HG03280 (cell line): ENCODE measurements at regions not wholly inside any gene's neighbourhood (a gene's known extent, or its start where the extent isn't known, plus 50 kb on each side); places are given as distances from the start of the nearest gene placed in this dataset.

Experiments used
- ATAC-seq: cut with Tn5 transposase; IDR thresholded peaks from one replicate; pipeline ENCODE4 v1.9.1; 2021; ENCODE audit warnings: mild to moderate bottlenecking, moderate library complexity; ENCODE audit not compliant: unreplicated experiment

DNA sequence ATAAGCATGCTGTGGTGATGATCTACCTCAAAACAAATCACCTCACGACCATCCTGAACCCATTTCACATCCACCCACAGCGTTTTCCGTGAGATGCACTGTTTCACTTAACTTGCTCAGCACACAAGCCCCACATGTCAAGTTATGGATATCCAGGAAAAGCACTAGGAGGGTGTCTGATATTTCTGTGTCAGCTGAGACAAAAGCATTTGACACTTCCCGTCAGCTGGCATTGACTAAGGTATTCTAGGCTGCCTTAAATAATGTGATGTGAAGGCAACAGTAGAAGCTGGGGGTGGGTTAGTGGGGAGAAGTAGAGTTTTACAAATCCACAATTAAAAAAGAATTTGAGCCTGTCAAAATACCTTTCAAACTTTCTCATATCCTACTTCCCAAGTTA, 68.7 kb upstream of the MDFIC start:
- ATAC-seq, result no peak

DNA sequence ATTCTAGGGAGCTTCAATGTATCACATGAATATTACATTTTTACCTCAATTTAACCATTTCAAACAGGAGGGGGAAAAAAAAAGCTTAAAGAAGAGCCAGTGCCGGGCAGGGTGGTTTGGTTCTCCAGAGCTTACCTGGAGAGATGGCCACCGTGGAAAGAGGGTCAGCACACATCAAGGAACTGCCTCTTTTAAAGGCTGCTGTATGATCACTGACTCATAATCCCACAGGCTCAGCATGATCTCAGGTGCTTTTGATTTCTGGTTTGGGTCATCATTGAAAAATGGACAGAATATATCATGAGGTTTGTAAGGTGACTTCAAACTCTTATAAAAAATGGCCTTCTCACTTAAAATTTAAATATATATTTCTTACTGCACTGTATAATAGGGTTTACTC, 67.5 kb upstream of the MDFIC start:
- no peak for ATAC-seq

DNA sequence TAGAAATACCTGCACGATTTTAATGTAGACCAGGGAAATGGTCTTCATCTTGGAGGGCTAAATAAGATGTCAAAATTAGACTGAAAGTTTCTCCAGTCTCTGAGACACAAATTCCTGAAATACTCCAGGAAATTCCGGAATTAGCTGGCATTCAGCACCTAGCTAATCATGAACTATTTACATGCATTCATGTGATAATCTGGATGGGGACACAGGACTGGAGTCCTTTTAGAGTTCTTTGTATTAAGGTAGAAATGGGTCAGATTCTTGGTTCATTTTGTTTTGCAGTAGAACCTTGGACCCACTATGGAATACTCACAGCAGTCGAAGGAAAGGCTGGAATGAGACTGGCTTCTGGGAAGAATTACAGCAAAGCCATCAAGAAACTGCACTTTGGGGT, 65.3 kb upstream of the MDFIC start:
- ATAC-seq, result no peak

DNA sequence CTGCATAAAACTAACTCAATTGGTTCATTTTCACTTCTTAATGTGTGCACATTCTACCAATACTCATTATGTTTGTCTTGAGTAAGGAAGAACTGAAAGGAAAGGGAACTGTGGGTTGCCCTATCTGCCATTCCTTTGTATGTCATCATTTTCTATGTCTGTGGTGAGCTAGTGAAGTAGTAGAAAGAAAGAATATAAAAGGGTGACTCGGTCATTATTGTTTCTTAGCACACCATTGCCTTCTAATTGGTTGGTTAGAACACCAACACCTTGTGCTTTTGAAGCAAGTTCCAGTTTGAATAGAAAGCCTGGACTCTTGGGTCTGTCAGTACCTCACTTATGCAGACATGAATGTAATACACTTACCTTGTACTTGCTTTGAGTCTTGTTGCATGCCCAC, 64.3 kb upstream of the MDFIC start:
- ATAC-seq, result no peak

DNA sequence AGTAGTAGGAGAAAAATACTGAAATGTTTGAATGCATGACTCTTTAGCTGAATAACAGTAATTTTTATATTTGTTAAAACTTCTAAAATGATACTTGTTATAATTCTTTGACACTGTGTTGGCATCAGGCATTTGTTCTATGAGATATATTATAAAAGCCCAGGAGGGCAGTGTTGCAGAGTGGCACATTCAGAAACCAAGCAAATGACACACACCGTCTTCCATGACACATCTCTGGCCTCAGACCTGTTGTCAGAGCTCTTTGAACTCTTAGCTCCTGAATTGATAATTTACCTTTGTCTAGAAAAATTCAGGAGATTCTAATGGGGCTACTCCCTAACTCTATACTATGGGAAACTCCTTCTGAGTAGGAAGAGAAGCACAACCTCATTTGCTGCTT, 62.4 kb upstream of the MDFIC start:
- no peak for ATAC-seq

DNA sequence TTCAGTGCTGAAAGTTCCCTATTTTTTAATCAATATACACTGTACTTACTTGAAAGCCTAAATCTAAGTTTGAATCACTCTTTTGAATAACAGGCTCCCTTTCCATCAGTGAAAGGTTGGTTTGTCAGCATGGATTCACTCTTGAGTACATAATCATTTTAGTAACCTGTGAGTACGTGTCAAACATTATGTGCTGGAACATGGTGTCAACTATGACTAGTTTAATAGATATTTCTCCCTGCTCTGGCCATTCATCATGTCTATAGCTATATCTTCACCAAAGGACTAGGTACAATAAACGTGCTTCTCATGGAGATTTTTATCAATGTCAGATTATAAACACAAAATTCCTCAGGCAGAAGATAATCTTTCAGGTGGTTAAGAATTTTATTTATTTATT, 61.7 kb upstream of the MDFIC start:
- ATAC-seq, result no peak

DNA sequence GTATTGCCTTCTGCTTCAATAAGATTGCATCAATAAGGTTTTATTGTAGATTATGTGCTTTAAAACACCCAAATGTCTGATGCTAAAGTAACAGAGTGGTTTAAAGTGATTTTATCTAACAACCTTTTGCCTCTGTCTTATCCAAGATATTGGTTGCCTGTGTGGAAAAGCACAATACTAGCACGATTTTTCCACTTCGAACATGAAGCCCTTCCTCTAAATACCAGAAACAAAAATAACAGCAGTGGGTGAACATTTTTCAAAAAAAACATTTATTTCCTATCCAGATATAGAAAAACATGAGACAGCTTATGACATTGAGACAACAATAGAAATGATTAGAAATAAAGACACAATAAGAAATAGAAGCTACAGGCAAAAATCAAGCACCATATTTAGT, 59.5 kb upstream of the MDFIC start:
- ATAC-seq, result no peak

DNA sequence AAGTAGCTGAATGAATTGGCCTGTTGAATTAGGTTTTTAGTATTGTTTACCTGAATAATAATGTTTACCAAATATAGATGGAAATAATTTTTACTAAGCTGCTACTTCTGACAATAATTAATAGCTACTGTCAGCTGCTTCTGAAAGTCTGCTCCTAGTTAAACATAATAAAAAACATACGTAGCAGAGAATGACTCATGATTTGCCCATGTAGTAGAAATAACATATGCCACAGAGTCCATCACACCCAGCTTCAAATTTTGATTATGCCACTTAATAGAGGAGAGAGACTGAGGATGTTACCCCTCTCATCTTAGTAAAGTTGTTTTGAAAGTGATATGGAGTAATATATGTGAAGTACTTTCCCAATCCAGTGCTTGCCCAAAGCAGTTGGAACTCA, 57.6 kb upstream of the MDFIC start:
- ATAC-seq, result no peak

DNA sequence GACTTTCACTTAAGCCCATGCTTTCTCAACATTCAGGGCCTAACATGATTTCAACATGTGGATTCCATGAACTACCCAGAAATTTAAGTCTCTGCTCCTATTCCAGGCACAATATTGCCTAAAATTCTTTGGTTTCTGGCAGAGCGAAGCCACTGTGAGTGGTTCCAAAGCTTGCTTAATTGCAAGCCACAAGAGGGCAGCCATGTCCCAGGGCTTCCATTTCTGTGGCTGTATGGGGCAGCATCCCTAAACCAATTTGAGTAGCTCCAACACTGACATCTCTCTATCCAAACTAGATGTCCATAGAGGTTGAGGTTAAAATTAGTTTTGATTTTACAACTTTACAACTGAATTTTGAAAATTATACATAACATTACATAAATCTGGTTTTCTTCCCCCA, 56.3 kb upstream of the MDFIC start:
- ATAC-seq, result peak; percentile 88
